ENCODE measurements at regions not wholly inside any gene's neighbourhood (a gene's known extent, or its start where the extent isn't known, plus 50 kb on each side); places are given as distances from the start of the nearest gene placed in this dataset.

DNA sequence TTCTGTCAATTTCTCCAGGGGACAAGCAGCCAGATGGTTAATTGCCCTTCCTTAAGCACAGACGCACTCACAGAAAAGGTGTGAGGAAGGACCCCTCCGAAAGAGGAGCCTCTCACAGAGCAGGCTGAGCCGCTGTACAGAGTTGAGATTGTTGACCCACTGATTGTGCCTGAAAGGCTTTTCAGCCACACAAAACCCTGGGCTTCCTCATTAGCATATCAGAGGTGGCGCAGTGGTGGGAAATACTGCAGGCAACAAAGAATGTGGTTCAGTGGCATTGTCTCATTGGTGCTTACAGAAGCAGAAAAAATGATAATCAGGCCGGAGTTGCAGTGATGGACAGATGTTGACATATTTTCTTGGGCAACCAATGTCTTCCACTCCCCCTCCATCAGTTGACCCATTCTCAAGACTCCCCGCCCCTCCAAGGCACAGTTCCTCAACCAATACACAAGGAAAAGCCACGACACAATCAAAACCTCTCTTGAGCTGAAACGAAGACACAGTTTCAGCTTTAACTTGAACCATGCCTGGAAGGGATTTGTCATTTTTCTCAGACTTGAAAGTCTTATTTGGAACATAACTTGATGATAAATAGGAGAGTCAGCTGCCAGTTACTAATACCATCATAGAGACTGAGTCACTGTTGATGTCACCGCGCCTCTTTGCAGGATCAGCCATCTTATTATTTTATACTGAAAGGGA lies 53.1 kb downstream of the ATXN3L start:
- no peak for TF ChIP-seq CBX8 (IDR thresholded peaks at IDR 0.05)
- no peak for TF ChIP-seq SMC3 (IDR thresholded peaks at IDR 0.05)
- TF ChIP-seq ZFP36 (IDR thresholded peaks at IDR 0.05; ENCODE audit: borderline replicate concordance, partially characterized antibody): no peak
